ENCODE measurements at regions not wholly inside any gene's neighbourhood (a gene's known extent, or its start where the extent isn't known, plus 50 kb on each side); places are given as distances from the start of the nearest gene placed in this dataset.

- intact Hi-C loops (cut with DNase I, micrococcal nuclease), result no loop called here
- Histone ChIP-seq H3K4me3 (no peak overlapping the region), H3K36me3 (ENCODE audit: low read depth) (no peaks in the 10 kb centered on the region), H3K9me3 (no peaks in the 10 kb centered on the region), H3K4me1 (ENCODE audit: low read depth) (no peaks in the 10 kb centered on the region)
- TF ChIP-seq CTCF (IDR thresholded peaks at IDR 0.05), result no peak
- ATAC-seq (no peak), DNase-seq (no peak)
Measured at GRCh38 chr10:131426534-131426898, 115.0 kb upstream of the TCERG1L start.

DNA sequence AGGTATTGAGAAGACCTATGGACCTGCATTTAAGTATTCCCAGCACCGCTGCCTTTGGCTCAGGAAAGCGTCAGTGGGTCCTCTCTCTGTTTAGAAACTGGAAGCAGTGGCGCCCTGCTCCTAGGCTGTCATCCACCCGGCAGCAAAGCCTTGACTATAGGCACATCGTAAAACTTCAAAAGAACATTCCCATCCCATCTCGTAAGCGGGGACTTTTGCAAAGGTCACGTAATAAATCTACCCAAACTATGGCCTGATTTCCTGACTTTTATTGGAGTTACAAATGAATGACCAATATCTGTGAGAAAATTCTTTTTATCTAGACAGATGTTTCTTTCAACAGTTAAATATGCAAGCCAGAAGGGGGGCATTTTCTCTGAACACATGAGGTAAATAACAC lies 115.8 kb upstream of the TCERG1L start:
- ATAC-seq (no peak), DNase-seq (no peak)
- Histone ChIP-seq H3K36me3 (ENCODE audit: low read depth) (no peaks in the 10 kb centered on the region), H3K4me1 (ENCODE audit: low read depth) (no peaks in the 10 kb centered on the region), H3K9me3 (no peaks in the 10 kb centered on the region), H3K4me3 (no peak overlapping the region)
- TF ChIP-seq CTCF (IDR thresholded peaks at IDR 0.05), result no peak
- intact Hi-C loops (cut with DNase I, micrococcal nuclease), result no loop called here

- DNase-seq (no peak), ATAC-seq (no peak)
- Histone ChIP-seq H3K4me3 (no peak overlapping the region), H3K4me1 (ENCODE audit: low read depth) (no peaks in the 10 kb centered on the region), H3K9me3 (no peaks in the 10 kb centered on the region), H3K36me3 (ENCODE audit: low read depth) (no peaks in the 10 kb centered on the region)
- intact Hi-C loops (cut with DNase I, micrococcal nuclease), result no loop called here
- TF ChIP-seq CTCF (IDR thresholded peaks at IDR 0.05), result no peak
Measured at GRCh38 chr10:131427901-131428300, 116.4 kb upstream of the TCERG1L start.

DNA sequence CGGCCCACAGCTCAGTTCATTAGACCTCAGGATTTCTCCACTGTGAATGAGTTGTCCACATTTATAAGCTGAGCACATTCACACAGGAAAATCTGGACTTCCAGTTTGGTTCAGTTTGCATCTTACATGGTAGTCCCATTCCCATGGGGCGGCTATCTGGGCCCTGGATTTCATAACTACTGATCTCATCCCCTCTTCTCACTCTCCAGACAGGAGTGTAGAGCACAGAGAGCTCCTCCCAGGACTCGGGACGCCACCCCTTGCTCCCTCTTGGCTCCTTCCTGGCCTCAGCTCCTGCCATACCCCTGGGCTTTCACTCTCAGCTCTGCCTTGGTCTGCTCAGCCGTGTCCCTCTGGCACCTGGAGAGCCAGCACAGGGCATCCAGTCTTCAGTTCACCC lies 117.6 kb upstream of the TCERG1L start:
- Histone ChIP-seq H3K4me3 (no peak overlapping the region), H3K36me3 (ENCODE audit: low read depth) (no peaks in the 10 kb centered on the region), H3K9me3 (no peaks in the 10 kb centered on the region), H3K4me1 (ENCODE audit: low read depth) (no peaks in the 10 kb centered on the region)
- intact Hi-C loops (cut with DNase I, micrococcal nuclease), result no loop called here
- DNase-seq (no peak), ATAC-seq (no peak)
- TF ChIP-seq CTCF (IDR thresholded peaks at IDR 0.05), result no peak

- intact Hi-C loops (cut with DNase I, micrococcal nuclease), result no loop called here
- DNase-seq (no peak), ATAC-seq (no peak)
Measured at GRCh38 chr10:131429942-131430341, 118.4 kb upstream of the TCERG1L start.

More at GRCh38 chr10:131429942-131430341, 118.4 kb upstream of the TCERG1L start:
- Histone ChIP-seq H3K4me3 (no peak overlapping the region), H3K36me3 (ENCODE audit: low read depth) (no peaks in the 10 kb centered on the region), H3K9me3 (no peaks in the 10 kb centered on the region), H3K4me1 (ENCODE audit: low read depth) (no peaks in the 10 kb centered on the region)
- TF ChIP-seq CTCF (IDR thresholded peaks at IDR 0.05), result no peak

All from mucosa of descending colon (tissue), 3 donors.